ENCODE measurements at regions not wholly inside any gene's neighbourhood (a gene's known extent, or its start where the extent isn't known, plus 50 kb on each side); places are given as distances from the start of the nearest gene placed in this dataset.

DNA sequence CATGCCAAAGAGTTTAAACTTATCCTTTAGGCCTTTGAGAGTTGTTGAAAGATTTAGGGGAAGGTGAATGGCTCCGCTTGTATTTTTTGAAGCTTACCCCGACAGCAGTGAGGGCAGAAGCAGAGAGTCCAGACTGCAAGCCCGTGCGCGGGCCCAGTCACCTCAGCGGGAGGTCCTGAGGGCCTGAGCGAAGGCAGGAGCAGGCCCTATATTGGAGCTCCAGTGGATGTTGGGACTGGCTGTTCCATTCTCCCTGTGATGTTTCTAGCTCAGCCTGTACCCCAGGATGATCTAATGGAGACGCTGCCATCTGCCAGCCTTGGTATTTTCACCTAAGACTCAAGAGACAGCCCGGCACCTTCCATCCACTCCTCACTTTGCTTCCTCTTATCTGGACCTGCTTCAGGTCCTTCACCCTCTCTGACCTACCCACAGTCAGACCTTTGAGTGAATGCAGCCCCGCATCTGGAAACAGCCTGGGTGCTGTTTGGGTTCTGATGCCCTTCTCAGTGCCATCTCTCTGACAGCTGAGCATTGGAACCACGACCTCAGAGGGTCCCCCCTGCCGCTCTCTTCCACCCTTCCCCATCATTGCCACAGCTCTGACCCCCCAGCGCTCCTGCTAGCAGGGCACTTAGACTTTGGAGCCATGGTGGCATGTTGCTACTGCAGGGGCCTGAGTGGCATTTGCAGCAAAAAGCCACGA lies 628.2 kb upstream of the CADM1 start:
- DNase-seq (ENCODE audit: low read depth in 1 of 2, low spot score in 1 of 2): no peak

- no peak for DNase-seq (ENCODE audit: low read depth in 1 of 2, low spot score in 1 of 2)
These were observed 625.9 kb upstream of the CADM1 start for GRCh38 chr11:116130122-116130521.

DNA sequence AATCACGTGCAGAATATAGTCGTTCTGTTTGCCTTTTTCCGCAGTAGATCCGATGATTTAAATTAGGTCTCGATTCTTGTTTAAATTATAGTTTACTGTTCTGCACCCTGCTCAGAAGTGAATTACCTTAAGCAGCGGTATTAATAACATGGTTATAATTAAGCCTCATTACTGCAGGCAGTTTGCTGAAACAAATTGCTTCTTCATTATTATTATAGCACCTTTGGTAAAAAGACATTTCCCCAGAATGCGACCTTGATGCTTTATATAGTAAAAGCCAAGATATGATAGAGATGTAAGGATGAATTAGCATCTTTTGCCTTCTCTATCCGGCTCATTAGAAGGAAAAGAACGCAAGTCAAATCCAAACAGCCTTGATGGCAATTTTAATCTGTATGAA lies 625.2 kb upstream of the CADM1 start:
- no peak for DNase-seq (ENCODE audit: low read depth in 1 of 2, low spot score in 1 of 2)

DNA sequence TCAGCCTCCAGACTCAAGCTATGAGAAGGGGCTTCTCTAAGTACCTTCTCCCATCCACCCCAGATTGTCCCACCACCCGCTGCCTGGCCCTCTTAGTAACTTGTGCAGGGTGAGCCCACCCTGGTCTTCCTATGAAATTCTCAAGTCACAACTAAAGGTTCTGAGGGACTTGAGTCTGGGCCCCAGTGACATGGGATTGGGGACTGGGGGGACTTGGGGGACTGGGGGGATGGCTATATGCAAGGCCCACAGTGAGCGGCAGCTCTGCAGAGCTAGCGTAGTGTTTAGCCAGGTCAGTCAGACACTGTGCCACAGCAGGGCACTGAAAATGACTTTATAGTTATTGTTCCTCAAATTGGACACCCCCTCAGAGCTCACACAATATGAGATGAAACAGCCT lies 622.3 kb upstream of the CADM1 start:
- DNase-seq (ENCODE audit: low read depth in 1 of 2, low spot score in 1 of 2): no peak

GRCh38 chr11:116124922-116125714 lies 620.9 kb upstream of the CADM1 start:
- DNase-seq (ENCODE audit: low read depth in 1 of 2, low spot score in 1 of 2): no peak

GRCh38 chr11:116123739-116124138 lies 619.5 kb upstream of the CADM1 start:
- DNase-seq (ENCODE audit: low read depth in 1 of 2, low spot score in 1 of 2): no peak

- no peak for DNase-seq (ENCODE audit: low read depth in 1 of 2, low spot score in 1 of 2)
These were observed 618.7 kb upstream of the CADM1 start for GRCh38 chr11:116122697-116123472.

DNA sequence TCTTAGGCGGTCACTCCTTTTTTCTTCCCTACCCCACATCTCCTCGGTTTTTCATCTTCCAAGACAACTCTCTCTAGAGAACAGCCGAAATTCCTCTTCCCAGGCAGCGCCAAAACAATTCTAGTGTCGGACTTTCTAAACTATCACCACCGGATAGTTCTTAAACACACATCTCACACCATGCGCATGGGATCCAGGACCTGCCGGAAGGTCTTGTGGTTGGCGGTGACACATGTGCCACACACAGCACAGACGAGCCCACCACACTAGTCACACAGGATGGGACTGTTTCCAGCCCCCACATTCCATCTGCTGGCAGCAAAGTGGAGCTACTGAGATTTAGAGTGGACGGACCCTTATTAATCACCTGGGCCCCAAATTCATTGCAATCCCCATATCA lies 614.9 kb upstream of the CADM1 start:
- no peak for DNase-seq (ENCODE audit: low read depth in 1 of 2, low spot score in 1 of 2)

DNA sequence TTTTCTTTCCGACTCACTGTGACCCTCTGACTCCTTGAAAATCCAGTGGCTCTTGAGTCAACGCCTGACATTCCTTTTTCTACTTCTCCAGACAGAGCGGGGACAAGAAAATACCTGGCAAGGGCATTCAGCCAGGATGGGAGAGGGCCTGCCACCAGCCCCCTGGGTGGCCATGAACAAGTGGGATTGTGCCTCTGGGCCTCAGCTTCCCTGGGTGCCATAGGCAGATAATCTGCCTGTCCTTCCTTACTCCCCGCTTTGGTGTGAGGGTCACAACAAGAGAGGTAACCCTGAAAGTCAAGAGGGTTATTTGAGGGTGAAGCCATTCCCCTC lies 613.9 kb upstream of the CADM1 start:
- no peak for DNase-seq (ENCODE audit: low read depth in 1 of 2, low spot score in 1 of 2)

GRCh38 chr11:116117331-116118137 lies 613.3 kb upstream of the CADM1 start:
- DNase-seq (ENCODE audit: low read depth in 1 of 2, low spot score in 1 of 2): no peak

- DNase-seq (ENCODE audit: low read depth in 1 of 2, low spot score in 1 of 2): no peak
These were observed 611.6 kb upstream of the CADM1 start for GRCh38 chr11:116115801-116116200.

- no peak for DNase-seq (ENCODE audit: low read depth in 1 of 2, low spot score in 1 of 2)
These were observed 610.0 kb upstream of the CADM1 start for GRCh38 chr11:116114198-116114651.

- DNase-seq (ENCODE audit: low read depth in 1 of 2, low spot score in 1 of 2): no peak
These were observed 608.1 kb upstream of the CADM1 start for GRCh38 chr11:116112087-116112935.

DNA sequence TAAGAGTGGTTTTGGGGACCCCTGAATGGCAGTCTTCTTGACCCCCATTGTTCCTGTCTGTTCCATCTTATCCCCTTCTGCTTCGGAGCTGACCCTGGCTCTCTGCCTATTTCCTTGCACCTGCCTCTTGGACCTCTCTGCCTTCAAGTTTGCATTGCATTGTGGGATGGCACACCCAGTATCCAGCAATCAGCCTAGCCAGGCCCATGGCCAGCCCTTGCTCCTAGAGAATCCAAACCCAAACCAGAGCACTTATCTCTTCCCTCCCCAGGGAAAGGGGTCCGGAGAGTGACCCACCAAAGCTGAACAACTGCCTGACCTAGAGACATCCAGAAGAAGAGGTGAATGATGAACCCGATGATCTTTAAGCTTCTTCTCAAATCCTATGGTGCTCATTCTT lies 607.3 kb upstream of the CADM1 start:
- DNase-seq (ENCODE audit: low read depth in 1 of 2, low spot score in 1 of 2): no peak

DNA sequence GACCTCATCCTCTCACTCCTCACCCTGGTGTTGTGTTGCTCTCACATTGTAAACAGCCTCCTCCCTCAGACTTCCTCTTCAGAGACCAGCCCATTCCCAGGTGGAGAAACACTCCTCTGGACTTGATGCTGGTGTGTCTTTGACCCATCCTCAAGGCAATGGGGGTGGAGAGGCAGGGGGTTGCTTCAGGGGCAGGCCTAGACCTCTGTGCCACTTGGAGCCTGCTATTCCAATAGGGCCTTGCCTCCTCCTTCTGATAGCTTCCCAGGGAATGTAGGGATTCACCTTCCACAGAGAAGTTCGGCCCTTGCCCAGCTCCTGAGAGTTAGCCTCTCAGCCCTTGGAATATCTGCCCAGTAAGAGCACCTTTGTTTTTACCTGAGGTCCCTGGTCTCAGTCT lies 606.6 kb upstream of the CADM1 start:
- DNase-seq (ENCODE audit: low read depth in 1 of 2, low spot score in 1 of 2): no peak

- DNase-seq (ENCODE audit: low read depth in 1 of 2, low spot score in 1 of 2): no peak
These were observed 606.1 kb upstream of the CADM1 start for GRCh38 chr11:116110356-116110755.

GRCh38 chr11:116109228-116109627 lies 605.0 kb upstream of the CADM1 start:
- DNase-seq (ENCODE audit: low read depth in 1 of 2, low spot score in 1 of 2): no peak

GRCh38 chr11:116108161-116108560 lies 603.9 kb upstream of the CADM1 start:
- DNase-seq (ENCODE audit: low read depth in 1 of 2, low spot score in 1 of 2): no peak

GRCh38 chr11:116107229-116107628 lies 603.0 kb upstream of the CADM1 start:
- DNase-seq (ENCODE audit: low read depth in 1 of 2, low spot score in 1 of 2): no peak

DNA sequence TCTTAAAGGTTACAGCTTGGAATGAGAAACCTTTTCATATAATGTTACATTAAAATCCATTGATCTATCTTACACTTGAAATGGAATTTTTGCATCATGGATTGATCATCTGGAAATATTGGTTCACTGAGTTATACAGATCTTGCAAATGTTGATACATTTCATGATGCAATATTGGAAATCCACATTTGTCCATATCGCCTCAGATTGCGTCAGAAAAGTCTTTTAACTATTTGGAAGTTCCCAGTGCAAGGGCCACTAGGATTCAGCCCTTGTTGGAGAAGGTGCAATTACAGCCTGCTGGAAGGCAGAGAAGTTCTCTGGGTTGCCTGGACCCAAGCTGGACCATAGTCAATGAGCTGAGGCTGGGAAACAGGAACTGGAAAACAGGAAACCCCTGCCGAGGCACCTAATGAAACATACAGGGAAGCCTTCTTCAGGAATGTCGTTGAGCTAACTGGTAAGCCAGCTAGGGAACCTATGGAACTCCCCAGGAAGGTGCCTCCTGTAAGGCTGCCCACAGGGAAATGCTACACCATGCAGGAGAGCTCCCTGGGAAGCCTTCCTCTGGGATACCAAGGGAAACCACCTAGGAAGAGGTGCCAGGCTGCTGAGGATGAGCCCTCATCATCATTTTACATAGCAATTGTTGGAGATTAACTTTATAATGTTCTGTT lies 600.4 kb upstream of the CADM1 start:
- no peak for DNase-seq (ENCODE audit: low read depth in 1 of 2, low spot score in 1 of 2)

Data from stimulated activated CD4-positive, alpha-beta T cell treated with anti-CD3 and anti-CD28 coated beads, Interleukin-15, amount 100 ng/mL, for 1 hour (primary cell).